GM18517 (cell line): ENCODE measurements at regions not wholly inside any gene's neighbourhood (a gene's known extent, or its start where the extent isn't known, plus 50 kb on each side); places are given as distances from the start of the nearest gene placed in this dataset.
"Not testable (repeated sequence)": the region's sequence is repeated elsewhere in the genome, so short reads cannot be mapped to it uniquely, and the experiment has no call there.

Experiments
- ATAC-seq: cut with Tn5 transposase; IDR thresholded peaks from one replicate; pipeline ENCODE4 v1.9.1; 2021; ENCODE audit warnings: mild to moderate bottlenecking, moderate library complexity; ENCODE audit not compliant: unreplicated experiment

DNA sequence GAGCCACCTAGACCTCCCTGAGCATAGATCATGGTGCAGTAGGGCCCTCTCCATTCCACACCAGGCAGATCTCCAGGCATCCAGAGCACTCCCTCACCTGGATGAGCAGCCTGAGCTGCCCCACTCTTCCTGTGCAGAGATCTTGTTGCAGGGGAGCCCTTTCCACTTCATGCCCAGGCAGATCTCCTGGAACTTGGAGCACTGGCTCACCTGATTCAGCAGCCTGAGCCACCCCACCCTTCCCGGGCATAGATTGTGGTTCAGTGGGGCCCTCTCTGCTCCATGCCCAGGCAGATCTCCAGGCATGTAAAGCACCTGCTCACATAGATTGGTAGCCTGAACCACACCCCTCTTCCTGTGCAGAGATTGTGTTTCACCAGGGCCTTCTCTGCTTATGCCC lies 78.0 kb downstream of the SEC16B start:
- ATAC-seq, result no peak

DNA sequence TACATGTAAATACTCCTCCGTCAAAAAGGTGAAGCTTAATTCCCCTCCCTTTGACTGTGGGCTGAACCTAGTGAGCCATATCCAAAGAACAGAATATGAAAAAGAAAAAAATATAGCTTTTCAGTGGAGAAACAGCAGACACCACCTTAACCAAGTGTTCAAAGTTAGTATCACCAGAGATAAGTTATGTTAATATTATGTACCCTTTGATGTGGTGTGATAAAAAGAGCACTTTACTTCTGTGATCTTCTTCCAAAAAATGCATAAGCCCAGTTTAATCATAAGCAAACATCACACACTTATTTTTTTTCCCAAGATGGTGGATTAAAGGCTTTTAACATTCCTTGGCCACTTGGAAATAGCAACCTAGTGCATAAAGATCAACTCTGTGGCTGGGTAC lies 79.4 kb downstream of the SEC16B start:
- ATAC-seq, result no peak

DNA sequence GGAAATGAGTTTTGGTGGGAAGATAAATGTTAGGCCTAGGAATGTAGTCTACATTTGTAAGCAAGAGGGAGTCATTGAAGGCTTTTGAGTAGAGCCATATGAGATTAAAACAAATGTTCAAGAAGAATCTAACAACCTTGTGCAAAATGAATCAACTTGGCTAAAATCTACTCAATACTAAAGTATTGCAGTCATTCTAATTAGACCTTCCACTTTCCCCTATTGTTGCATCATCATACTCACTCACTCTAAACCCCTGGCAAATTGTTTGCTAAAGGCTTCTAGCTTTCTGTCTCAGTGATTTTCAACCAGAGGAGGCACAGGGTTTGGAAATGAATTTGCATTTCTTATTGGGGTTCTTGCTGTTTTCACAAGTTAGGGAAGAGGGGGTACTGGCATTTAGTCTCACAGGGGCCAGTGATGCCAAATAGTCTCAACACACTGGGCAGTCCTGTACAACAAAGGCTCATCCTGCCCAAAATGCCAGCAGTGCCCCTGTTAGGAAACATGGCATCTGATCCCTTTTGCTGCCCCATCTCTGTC lies 85.3 kb downstream of the SEC16B start:
- no peak for ATAC-seq

DNA sequence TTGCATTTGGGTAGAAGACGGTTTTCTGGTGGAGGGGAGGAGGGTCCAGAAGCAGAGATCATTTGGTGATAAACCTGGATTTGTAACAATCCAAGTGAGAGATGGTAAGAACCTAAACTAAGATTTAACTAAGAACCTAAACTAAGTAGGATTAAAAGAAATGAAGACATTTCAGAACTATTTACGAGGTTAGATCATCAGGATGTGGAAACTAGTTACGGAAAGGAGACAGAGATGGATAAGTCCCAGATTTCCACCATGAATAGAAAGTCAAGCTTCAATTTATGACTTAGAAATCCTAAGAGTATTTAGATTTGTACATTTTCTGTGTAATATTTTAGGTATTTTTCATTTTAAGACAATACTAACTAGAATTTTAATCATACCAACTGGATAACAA lies 86.3 kb downstream of the SEC16B start:
- no peak for ATAC-seq

- ATAC-seq, result no peak
Measured at GRCh38 chr1:177880339-177880891, 89.4 kb downstream of the SEC16B start.

DNA sequence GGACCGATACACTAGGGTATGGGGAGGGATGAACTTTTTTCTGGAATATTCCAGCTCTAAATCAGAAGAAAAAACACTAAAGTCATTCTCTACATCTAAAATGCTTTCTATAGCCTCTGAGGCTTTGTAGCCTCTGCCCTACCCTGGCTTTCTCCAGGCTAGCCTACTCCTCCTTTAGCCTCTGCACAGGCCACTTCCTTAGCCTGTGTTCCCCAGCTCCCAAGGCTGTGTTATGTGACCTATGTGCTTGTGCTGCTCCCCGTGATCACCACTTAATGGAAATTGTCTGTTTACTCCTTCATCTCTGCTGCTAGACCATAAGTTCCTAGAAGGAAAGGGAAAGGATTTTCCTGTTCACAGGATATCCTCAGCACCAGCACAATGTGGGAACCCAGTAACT lies 92.8 kb downstream of the SEC16B start:
- no peak for ATAC-seq

- ATAC-seq, result no peak
Measured at GRCh38 chr1:177873238-177873637, 96.6 kb downstream of the SEC16B start.

DNA sequence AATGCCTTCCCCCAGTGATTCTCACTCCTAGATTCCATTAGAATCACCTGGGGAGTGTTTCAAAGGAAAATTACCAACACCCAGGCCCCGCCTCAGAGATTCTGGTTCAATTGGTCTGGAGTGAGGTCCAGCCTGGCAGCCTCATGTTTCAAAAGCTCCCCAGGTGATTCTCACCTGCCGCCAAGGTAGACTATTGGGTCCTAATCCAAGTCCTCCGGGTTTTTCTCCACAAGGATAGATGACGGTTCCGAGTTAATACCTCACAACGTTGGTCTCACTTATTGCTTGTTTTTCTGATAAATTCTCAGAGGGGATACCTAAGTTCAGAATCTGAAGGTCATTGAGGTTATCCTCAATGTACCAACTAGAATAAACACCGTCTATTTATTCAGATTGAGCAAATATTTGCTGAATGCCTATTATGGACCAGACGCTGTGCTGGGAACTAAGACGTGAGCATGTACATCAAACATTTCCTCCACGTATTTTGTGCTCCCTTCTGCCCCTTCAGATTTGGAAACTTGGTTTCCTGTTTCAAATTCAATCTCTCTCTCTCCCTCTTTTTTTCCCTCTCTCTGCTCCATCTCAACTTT lies 97.5 kb downstream of the SEC16B start:
- ATAC-seq, result no peak

GRCh38 chr1:177871613-177872307 lies 98.1 kb downstream of the SEC16B start:
- no peak for ATAC-seq

GRCh38 chr1:177869586-177869985 lies 100.3 kb downstream of the SEC16B start:
- no peak for ATAC-seq

GRCh38 chr1:177869011-177869410 lies 100.8 kb downstream of the SEC16B start:
- not testable (repeated sequence) for ATAC-seq

DNA sequence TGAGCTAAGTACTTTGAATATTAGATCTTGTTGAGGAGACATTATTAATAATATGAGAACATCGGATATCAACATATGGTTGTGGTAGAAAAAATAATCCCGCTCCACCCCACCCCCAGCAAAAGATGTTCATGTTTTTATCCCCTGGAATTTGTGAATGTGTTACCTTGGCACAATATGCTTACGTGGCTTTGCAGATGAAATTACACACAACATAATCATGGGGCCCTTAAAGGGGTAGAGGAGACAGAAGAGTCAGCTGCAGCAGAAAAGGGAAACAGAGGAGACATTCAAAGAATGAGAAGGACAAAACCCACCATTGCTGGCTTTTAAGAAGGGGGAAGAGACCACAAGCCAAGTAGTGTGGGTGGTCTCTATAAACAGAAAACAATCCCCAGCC lies 104.1 kb downstream of the SEC16B start:
- no peak for ATAC-seq

DNA sequence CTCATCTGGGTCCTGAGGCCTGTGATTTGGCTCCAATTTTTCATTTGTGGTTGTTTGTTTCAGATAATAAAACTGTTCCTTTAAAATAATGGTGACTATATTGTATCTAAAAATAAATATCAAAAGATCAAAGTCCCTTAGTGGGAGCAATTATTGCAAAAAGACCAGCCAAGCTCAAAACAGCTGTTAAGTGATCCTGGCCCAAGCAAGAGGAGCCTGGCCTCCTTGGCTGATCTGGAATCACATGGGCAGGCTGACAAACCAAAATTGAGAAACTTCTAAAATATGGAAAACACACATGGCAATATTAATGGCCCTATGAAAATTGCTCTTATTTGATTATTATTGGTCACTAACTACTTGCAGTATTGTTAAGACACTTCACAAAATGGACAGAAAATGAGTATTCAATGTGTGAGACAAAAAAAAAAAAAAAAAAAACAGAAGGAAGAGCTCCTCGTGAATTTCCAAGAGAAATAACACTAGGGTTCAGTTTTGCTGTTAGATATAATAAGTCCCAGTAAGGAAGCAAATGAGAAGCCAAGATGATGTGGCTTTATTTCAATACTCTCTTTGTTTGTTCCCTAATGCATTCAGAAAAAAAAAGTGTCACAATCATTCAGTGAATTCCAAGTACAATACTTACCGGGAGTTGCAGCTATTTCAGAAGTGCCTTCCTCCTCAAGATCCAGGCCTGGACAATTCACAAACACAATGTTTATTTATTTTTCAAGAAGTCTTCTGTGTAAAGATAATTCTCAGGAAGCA lies 105.1 kb downstream of the SEC16B start:
- no peak for ATAC-seq

GRCh38 chr1:177863796-177864195 lies 106.1 kb downstream of the SEC16B start:
- no peak for ATAC-seq

DNA sequence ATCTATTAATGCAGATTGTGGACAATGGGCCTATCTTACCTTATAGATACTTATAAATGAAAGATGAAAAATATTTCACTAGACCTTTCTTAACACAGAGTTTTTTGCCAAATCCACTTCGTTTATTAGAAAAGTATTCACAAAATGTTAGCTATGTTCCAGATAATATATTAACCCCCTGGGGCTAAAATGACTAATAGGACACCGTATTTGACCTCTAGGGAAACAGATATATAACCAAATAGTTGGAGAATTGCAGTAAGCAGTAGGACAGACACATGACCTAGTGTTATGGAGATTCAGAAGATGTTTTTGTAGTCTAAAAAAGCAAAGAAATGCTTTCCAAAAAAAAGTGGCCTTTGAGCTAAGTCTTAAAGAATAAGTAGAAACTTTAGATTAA lies 106.9 kb downstream of the SEC16B start:
- ATAC-seq, result no peak

- no peak for ATAC-seq
Measured at GRCh38 chr1:177859572-177859971, 110.3 kb downstream of the SEC16B start.

DNA sequence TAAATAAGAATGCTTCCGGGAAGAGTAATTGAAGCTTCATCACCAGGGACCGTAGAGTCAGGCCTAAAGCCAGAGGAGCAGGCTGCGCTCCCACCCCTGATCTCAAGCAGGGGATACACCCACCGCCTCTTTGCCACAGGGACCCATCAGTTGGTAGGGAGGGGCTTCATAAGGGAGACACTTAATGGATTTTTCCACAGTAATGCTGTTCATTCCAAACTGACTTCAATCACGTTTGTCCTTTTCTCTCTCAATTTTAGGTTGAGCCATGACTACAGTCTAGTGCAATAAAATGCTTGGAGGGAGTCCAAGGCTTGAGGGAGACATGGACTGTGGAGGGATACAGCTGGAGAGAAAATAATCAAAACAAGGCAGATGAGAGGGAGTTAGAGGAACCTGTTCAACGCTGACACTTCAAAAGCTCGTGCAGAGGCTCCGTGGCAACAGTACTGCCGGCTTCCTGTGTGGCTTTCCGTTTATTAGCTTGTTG lies 111.5 kb downstream of the SEC16B start:
- ATAC-seq, result no peak

DNA sequence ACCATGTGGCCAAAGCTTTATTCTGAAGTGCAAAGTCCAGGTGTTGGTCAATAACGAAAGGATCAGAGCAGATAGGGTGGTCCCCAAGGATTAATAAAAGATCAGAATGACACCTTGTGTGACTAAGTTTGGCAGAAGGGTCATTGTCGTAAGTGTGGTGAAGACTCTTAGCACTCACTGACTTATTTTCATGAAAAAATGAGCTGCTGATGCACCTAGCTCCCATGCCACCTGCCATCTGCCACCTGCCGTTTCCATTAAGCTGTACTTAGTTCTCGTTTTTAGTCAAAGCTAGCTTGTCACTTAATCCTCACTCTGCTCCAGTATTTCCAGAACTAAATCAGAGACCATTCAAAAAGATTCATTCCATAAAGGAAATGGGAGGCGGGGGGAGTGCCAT lies 112.6 kb downstream of the SEC16B start:
- ATAC-seq, result no peak

DNA sequence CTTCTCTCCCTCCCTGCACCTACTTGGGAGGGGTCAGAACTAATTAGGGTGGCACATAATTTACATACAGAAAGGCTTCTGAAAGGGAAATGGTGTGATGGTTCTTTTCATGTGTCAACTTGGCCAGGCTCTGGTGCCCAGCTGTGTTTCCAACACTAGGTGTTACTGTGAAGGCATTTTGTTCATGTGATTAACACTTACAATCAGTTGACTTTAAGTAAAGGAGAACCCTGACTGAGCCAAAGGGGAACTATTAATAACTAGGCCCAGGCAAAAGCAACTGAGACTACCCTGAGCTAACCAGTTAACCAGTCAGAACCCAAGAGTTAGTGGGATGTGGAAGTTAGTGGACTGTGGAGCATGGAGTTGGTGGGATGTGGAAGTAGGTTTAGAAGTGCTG lies 114.9 kb downstream of the SEC16B start:
- ATAC-seq, result no peak

DNA sequence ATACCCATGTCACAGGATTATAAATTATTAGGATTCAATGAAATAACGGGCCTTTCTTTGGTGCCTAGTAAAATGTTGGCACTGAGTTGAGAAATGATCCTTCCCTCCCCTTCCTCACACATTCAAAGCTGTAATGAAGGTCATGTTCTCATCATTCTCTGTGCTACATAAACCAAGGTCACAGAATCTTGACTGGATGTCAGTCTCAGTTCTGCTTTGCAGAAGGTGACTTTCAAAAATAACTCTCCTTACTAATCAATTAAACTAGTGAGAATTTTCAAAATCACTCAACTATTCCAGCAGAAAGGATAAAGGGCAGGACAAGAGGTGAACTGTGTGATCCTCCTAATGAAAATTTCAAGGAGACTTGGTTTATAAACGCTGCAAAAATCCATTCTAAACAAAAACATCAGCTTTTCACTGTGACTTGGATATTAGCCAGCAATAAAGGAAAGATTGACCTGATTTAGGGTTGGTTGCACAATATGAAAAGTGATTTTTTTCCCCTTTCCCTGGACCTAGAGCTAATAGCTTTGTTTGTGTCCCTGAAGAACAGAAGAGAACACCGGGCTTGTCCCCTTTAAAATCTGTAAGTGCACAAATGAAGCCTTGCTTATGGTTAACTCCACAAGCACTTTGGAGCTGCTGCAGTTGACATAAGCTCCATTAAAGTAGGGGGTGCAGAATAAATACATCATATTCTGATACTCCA lies 120.1 kb downstream of the SEC16B start:
- ATAC-seq, result no peak

GRCh38 chr1:177849130-177849529 lies 120.7 kb downstream of the SEC16B start:
- ATAC-seq, result no peak
